ENCODE measurements at regions not wholly inside any gene's neighbourhood (a gene's known extent, or its start where the extent isn't known, plus 50 kb on each side); places are given as distances from the start of the nearest gene placed in this dataset.

DNA sequence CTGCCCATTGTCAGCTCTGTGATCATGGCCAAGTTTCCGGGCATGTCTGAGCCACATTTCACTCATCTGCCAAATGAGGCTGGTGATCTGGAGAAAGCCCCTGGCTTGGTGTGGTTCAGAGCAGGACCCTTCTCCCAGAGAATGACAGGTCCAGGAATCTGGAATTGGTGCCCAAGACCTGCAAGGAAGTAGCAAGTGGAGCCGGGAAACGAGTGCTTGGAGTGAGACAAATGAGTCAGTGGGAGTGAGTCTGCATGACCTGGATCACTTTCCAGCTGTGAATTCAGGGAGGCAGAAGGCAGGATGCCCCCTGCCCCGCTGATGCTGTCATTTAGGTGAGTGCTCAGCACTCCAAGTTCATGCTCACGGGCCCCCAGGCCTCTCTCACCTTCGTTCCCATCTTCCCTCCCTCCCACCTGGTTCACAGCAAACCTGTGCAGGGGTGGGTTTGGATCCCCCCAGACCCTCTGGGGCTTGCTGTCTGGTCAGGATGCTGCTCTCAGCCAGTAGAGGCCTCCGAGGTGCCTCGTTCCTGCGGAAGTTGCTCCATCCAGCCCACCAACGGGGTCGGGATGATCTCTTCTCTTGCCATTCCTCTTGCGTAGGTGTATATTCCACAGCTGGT, 104.4 kb downstream of the INHBB start:
- no peaks in the 10 kb centered on the region for H3K36me3 ChIP-seq (ENCODE audit: control insufficient read depth in 2 of 4, insufficient read depth in 4 of 4, low read length in 3 of 4)
- no peak overlapping the region for H3K14ac ChIP-seq (ENCODE audit: insufficient read length)
- no peak overlapping the region for H2BK20ac ChIP-seq (ENCODE audit: low read length)
- H3K27me3 ChIP-seq (replicated peaks in 1 of 4; ENCODE audit: control insufficient read depth in 3 of 4, extremely low read depth in 1 of 4, insufficient read depth in 3 of 4, low read length in 3 of 4) = peaks cover 0 to 21% (median 10%) of the 10 kb centered on the region in 4 experiments; a peak in 4 of 7 replicates
- no peak overlapping the region for H3K56ac ChIP-seq (replicated peaks; ENCODE audit: insufficient read length, low read depth, low read length)
- H4K91ac ChIP-seq (replicated peaks; ENCODE audit: insufficient read length, low read length) = no peak overlapping the region
- no peak overlapping the region for H3K23ac ChIP-seq (ENCODE audit: insufficient read length)
- H2BK15ac ChIP-seq (ENCODE audit: low read length) = no peak overlapping the region
- WGBS, 2 experiments (ENCODE audit: extremely low coverage in 1 of 2, insufficient coverage in 1 of 2, insufficient read length in 1 of 2, insufficient replicate concordance in 2 of 2, low coverage in 1 of 2, low lambda C conversion rate in 2 of 2, missing lambda C conversion rate in 1 of 2) = 87% methylated on average over 12 of the region's 12 CpGs; no CpG with 5 or more reads in 1 of the 2 experiments
- no peaks in the 10 kb centered on the region; a peak in 1 of 7 replicates for H3K4me1 ChIP-seq (replicated peaks in 1 of 4; ENCODE audit: control insufficient read depth in 3 of 4, insufficient read depth in 4 of 4, low read length in 3 of 4)
- H2AK5ac ChIP-seq (ENCODE audit: low read depth, low read length) = no peak overlapping the region
- no peak overlapping the region for H2BK120ac ChIP-seq (replicated peaks; ENCODE audit: low read depth, low read length)
- ChIA-PET CTCF (ENCODE audit: partially characterized antibody) (interaction anchor here (0.6 to 5.0 kb wide), 4 partner anchors 12 to 102 kb away, joined by 3 to 19 read pairs (median 6); no protein-coding TSS in a partner anchor), POLR2A (ENCODE audit: partially characterized antibody) (interaction anchor here (1.0 kb wide), 1 partner anchor 9 kb away, joined by 3 read pairs; no protein-coding TSS in a partner anchor)
- no peak overlapping the region for H2AFZ ChIP-seq (ENCODE audit: low read length)
- no peak for FAIRE-seq
- H3K9ac ChIP-seq (replicated peaks in 1 of 4; ENCODE audit: extremely low read depth in 1 of 4, low read depth in 3 of 4, low read length in 3 of 4) = no peak overlapping the region; a peak in 1 of 7 replicates
- H3K9me3 ChIP-seq (ENCODE audit: insufficient read depth in 2 of 2, low read depth in 1 of 2, low read length in 1 of 2) = no peaks in the 10 kb centered on the region
- H3K79me2 ChIP-seq (ENCODE audit: control insufficient read depth in 1 of 2, insufficient read depth in 2 of 2, low read length in 2 of 2) = no peaks in the 10 kb centered on the region
- H2BK5ac ChIP-seq (ENCODE audit: low read depth, low read length) = no peak overlapping the region
- no peak overlapping the region for H3K27ac ChIP-seq (ENCODE audit: low read depth, low read length)
- TF ChIP-seq CREB1 (IDR thresholded peaks at IDR 0.05) (no peak), SAP30 (IDR thresholded peaks at IDR 0.05; ENCODE audit: insufficient read depth, insufficient replicate concordance, low read length) (no peak), TCF12 (IDR thresholded peaks at IDR 0.05; ENCODE audit: low read depth, low read length) (no peak), SIRT6 (IDR thresholded peaks at IDR 0.05; ENCODE audit: low read length) (no peak), KDM1A (IDR thresholded peaks at IDR 0.05; ENCODE audit: borderline replicate concordance, low read length) (no peak)
- no peaks in the 10 kb centered on the region for H3K23me2 ChIP-seq (ENCODE audit: low read depth, low read length)
- H3K4me3 ChIP-seq (ENCODE audit: extremely low read depth in 1 of 4, insufficient read depth in 2 of 4, low read depth in 3 of 4, low read length in 4 of 4) = no peak overlapping the region
- H4K8ac ChIP-seq (ENCODE audit: extremely low read depth, insufficient read depth, low read length) = no peak overlapping the region
- H4K5ac ChIP-seq (ENCODE audit: insufficient read length, low read depth, low read length) = no peak overlapping the region
- H2BK12ac ChIP-seq (ENCODE audit: low read depth, low read length) = no peak overlapping the region
- peaks cover 0 to 2% of the 10 kb centered on the region in 2 experiments for H4K20me1 ChIP-seq (replicated peaks in 1 of 2; ENCODE audit: control insufficient read depth in 1 of 2, insufficient read depth in 2 of 2, low read length in 2 of 2)
- DNase-seq (ENCODE audit: low read depth in 1 of 2, low spot score in 2 of 2) = no peak
- H3K4me2 ChIP-seq (ENCODE audit: insufficient read depth in 1 of 2, low read depth in 2 of 2, low read length in 2 of 2) = no peak overlapping the region
- no peak overlapping the region for H3K18ac ChIP-seq (ENCODE audit: extremely low read depth, low read length)
- H3K79me1 ChIP-seq (ENCODE audit: low read depth, low read length) = no peaks in the 10 kb centered on the region; the same call in 1 of the 2 replicates
- no peak overlapping the region for H3K4ac ChIP-seq (replicated peaks; ENCODE audit: insufficient read length, low read depth, low read length)
